ENCODE measurements at regions not wholly inside any gene's neighbourhood (a gene's known extent, or its start where the extent isn't known, plus 50 kb on each side); places are given as distances from the start of the nearest gene placed in this dataset.

DNA sequence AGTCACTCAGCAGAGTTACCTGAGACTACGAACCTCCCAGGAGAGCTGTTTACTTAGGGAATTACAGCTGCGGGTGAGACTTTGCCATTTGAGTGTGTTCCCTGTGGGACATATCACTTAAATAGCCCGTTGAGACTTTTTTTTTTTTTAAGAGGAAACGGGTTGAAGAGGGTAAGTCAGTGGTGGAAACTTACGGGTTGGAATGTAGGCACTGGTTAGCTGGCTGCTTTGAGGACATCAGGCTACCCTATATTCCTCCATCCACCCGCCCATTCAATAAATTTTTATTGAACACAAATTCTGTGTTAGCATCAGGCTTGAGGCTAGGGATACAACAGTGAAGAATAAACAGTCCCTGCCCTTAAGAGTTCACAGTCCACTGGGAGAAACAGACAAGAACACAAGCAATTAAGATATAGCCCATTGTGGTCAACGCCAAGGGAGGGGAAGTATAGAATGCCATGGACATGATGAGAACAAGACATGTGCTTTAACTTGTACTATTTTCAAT is 88.1 kb upstream of the CPSF6 start:
- TF ChIP-seq, protein P1, sequence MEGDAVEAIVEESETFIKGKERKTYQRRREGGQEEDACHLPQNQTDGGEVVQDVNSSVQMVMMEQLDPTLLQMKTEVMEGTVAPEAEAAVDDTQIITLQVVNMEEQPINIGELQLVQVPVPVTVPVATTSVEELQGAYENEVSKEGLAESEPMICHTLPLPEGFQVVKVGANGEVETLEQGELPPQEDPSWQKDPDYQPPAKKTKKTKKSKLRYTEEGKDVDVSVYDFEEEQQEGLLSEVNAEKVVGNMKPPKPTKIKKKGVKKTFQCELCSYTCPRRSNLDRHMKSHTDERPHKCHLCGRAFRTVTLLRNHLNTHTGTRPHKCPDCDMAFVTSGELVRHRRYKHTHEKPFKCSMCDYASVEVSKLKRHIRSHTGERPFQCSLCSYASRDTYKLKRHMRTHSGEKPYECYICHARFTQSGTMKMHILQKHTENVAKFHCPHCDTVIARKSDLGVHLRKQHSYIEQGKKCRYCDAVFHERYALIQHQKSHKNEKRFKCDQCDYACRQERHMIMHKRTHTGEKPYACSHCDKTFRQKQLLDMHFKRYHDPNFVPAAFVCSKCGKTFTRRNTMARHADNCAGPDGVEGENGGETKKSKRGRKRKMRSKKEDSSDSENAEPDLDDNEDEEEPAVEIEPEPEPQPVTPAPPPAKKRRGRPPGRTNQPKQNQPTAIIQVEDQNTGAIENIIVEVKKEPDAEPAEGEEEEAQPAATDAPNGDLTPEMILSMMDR (IDR thresholded peaks at IDR 0.05; ENCODE audit: low read depth, low read length) = no peak
- DNase-seq (ENCODE audit: extremely low read depth, low read depth) = no peak

DNA sequence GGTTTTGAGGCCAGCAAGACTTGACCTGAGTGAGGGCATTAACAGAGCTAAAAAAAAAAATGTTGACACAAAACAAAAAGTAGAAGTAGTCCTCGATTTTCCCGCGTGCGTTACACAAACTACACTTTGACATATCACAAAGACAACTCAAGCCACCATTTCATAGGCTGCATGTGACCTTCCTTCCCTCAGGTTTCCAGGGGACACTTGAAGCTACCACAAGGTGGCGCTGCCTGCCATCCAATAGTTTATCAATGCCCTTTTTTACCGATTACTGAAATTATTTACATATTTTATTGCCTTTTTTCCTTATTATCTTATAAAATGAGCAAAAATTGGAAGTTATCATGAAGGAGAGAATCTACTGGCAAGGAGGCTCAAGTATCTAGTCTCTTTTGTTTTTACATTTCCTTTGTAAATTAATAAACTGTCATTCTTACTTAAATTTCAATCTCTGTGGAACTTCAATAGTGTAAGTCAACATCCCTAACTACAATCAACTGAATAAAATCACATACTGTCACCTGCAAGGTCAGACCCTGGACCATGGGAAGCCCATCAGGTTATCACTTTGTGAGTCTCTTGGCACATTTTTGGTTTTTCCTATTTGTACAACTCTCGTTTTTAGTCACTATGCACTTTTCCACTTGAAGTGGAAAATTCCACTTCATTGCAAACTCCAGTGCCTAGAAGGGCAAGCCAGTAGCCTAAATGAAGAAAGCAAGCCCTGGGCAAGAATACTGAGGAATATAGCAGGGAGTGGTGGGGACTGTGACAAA is 84.6 kb upstream of the CPSF6 start:
- TF ChIP-seq, protein P1 (IDR thresholded peaks at IDR 0.05; ENCODE audit: low read depth, low read length) = peak; percentile 96
- peak; percentile 15 for DNase-seq (ENCODE audit: extremely low read depth, low read depth)

DNA sequence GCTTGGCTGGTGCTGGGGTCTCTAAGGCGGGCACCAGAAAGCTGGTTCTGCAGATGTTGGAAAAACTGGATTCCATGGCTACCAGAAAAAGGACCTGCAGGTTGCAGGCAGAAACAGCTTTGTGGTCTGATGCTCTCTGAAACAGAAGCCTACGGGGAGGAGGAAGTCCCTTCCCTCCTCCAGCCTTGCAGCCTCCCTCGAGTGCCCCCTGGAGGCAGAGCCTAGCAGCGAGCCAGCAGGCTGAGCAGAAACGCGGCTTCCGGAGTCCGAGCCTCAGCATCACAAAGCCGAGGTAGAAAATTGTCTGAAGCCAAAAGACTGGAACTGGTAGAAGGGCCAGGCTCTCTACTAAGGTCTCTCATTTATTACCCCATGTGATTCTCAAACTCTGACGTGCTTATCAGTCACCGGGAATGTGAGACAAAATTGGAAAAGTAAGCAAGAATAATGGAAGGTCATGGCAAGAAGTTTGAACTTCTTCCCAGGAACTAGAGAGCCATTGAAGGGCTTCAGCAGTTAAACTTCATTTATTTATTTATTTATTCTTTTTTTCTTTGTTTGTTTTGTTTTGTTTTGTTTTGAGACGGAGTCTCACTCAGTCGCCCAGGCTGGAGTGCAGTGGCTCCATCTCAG is 82.2 kb upstream of the CPSF6 start:
- peak; percentile 53 for DNase-seq (ENCODE audit: extremely low read depth, low read depth)
- TF ChIP-seq, protein P1 (IDR thresholded peaks at IDR 0.05; ENCODE audit: low read depth, low read length) = peak; percentile 100

DNA sequence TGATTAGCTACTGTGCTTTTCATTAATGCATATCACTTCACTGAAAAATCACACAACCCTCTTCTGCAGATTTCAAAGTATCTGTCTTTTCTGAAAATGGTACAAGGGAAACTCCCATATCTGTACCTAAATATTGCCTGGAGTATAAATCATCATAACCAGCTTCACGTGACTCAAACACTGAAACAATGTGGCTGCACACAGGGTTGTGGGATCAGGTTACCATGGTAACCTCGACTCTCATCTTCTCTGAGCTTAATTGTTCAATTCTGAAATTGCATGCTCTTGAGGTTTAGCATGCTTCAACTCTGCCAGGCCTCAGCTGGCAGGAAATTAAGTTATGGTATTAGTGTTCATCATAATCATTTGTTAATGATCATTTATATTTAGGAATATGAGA is 77.5 kb upstream of the CPSF6 start:
- TF ChIP-seq, protein P1 (IDR thresholded peaks at IDR 0.05; ENCODE audit: low read depth, low read length) = no peak
- no peak for DNase-seq (ENCODE audit: extremely low read depth, low read depth)

DNA sequence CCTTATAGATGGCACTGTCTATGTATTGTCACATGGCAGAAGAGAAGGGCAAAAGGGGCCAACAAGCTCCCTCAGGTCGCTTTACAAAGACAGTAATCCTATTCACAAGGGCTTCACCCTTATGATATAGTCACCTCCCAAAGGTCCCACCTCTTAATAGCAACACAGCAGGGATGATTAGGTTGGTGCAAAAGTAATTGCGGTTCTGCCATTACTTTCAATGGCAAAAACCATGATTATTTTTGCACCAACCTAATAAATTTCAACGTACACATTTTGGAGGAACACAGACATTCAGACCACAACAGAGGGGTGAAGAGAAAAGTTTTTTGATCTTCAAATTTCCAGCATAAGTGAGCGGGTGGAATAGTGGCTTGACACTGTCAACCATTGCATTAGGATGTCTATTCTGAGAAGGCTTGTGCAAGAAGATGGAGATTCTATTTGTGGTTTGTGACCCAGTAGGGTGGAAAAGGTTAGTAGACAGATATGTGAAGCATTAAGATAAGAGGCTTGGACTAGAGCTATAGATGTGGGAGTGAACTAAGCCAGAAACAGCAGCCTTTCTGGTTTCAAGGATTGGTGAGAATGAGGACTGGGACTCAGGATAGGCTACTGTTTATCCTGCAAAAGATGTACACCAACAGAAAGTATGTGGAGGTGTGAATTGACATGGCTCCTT is 75.5 kb upstream of the CPSF6 start:
- DNase-seq (ENCODE audit: extremely low read depth, low read depth) = no peak
- TF ChIP-seq, protein P1 (IDR thresholded peaks at IDR 0.05; ENCODE audit: low read depth, low read length) = no peak

DNA sequence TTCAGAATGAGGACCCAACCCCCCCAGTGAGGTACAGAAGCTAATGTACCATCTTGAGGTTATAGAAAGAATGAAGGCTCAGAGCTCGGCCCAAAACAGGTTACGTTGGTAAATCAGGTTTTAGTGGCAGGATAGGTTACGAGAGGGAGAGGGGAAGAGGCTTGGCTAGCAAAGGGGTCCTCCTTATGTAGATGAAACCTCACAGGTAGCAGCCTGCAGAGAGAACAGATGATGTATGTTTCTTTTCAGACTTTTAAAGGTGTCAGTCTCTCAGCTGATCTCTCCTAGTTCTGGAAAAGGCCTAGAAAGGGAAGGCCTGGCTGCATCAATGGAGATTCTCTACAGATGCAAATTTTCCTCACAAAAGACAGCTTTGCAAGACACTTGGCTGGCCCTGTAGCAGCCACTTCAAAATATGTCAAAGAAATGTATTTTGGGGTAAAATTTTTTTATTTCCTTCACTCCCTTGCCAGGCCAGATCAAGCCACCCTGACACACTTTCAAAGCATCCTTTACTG is 71.7 kb upstream of the CPSF6 start:
- TF ChIP-seq, protein P1 (IDR thresholded peaks at IDR 0.05; ENCODE audit: low read depth, low read length) = no peak
- no peak for DNase-seq (ENCODE audit: extremely low read depth, low read depth)
